K562 (cell line): ENCODE measurements at regions not wholly inside any gene's neighbourhood (a gene's known extent, or its start where the extent isn't known, plus 50 kb on each side); places are given as distances from the start of the nearest gene placed in this dataset.

ENCODE experiments used
- CTCF ChIP-seq, 3 experiments: IDR thresholded peaks in 2 of 3; conservative IDR thresholded peaks in 1 of 3; 2 replicates each; pipeline ENCODE4 v1.5.1; 2011 to 2012; ENCODE audit warnings: low read length in 3 of 3, mild to moderate bottlenecking in 3 of 3, control low read depth in 2 of 3, improper control_type of control experiment in 1 of 3, inconsistent platforms in 1 of 3, low read depth in 1 of 3, mixed read lengths in 1 of 3, moderate library complexity in 1 of 3; ENCODE audit not compliant: insufficient read depth in 2 of 3
- JUND ChIP-seq, 2 experiments: IDR thresholded peaks; 2 replicates in 1 of 2; 3 replicates in 1 of 2; pipeline ENCODE4 v1.6.1; 2011; ENCODE audit warnings: borderline replicate concordance in 2 of 2, low read depth in 2 of 2, low read length in 2 of 2, improper control_type of control experiment in 1 of 2, missing biosample characterization in 1 of 2, missing genetic modification characterization in 1 of 2, missing genetic modification reagents in 1 of 2
- SMC3 ChIP-seq: conservative IDR thresholded peaks from 2 replicates; pipeline ENCODE4 v1.6.1; 2011; ENCODE audit warnings: low read depth, low read length, improper control_type of control experiment; ENCODE audit not compliant: insufficient read depth
- ZBTB33 ChIP-seq: sonication (generic); formaldehyde crosslinking; IDR thresholded peaks from 2 replicates; pipeline ENCODE4 v1.8.1; 2023; ENCODE audit warnings: mild to moderate bottlenecking, missing genetic modification reagents
- ZBTB7A ChIP-seq: IDR thresholded peaks from 2 replicates; pipeline ENCODE4 v1.6.1; 2011; ENCODE audit warnings: low read depth, mild to moderate bottlenecking, low read length, moderate library complexity, borderline replicate concordance; ENCODE audit not compliant: control insufficient read depth

GRCh38 chr2:173783382-173783781 lies 181.8 kb downstream of the SP3 start:
- TF ChIP-seq SMC3 (no peak), JUND (IDR thresholded peaks at IDR 0.05; ENCODE audit: borderline replicate concordance, low read depth, low read length) (no peak), JUND (tag; IDR thresholded peaks at IDR 0.05; ENCODE audit: borderline replicate concordance, low read depth, low read length) (no peak), ZBTB7A (no peak), ZBTB33 (no peak), CTCF (IDR thresholded peaks at IDR 0.05 in 2 of 3, conservative IDR thresholded peaks at IDR 0.05 in 1 of 3; ENCODE audit: insufficient read depth in 2 of 3, low read depth in 1 of 3, low read length in 3 of 3) (no peak)
